ENCODE measurements at regions not wholly inside any gene's neighbourhood (a gene's known extent, or its start where the extent isn't known, plus 50 kb on each side); places are given as distances from the start of the nearest gene placed in this dataset.
A peak's percentile ranks its signal among the peaks of the same experiment; 100 is the strongest.

- no peak for DNase-seq
These were observed 974.0 kb upstream of the GHITM start for GRCh38 chr10:83165265-83165664.

DNA sequence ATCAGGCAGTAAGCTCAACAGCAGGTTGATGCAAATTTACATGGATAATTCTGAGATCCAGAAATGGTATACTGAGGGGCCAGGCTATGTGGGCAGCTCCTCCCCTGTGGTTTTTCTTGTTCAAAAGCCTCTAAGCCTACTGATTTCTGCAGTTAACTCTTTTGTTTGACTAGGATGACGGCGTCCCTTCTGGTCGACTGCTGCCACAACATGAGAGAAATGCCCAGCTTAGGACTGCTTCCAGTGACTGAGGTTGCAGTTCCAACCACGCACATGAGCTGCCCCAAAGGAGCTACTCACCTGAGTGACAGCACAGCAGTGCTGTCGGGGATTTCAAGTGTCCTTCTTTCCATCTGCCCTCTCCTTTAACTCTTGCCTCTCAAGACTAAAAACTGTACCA lies 973.0 kb upstream of the GHITM start:
- no peak for DNase-seq

DNA sequence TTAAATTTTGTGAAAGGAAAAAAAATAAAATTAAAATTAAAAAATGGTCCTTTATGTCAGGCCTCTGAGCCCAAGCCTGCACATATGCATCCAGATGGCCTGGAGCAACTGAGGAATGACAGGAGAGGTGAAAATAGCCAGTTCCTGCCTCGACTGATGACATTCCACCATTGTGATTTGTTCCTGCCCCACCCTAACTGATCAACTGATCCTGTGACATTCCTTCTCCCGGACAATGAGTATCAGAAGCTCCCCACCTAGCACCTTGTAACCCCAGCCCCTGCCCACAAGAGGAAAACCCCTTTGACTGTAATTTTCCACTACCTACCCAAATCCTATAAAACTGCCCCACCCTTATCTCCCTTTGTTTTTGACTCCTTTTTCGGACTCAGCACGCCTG lies 972.2 kb upstream of the GHITM start:
- DNase-seq = no peak

- DNase-seq = no peak
These were observed 962.4 kb upstream of the GHITM start for GRCh38 chr10:83176901-83177300.

DNA sequence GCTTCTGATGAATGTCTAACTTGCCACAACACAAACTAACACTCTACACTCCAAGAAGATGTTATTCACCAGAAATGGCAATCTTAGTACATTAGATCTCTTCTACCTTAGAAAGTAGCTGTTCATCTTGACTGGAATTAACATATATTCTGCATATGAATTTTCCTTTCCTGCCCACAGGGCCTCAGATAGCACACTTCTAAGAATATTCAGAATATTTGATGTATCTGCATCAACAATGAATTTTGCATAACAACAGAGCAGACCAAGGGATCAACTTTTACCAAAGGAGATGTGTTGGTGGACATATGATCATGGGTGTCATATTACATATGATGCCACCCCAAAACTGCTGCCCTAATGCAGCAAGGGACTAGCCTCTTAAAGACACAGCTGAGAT lies 960.8 kb upstream of the GHITM start:
- DNase-seq = no peak

DNA sequence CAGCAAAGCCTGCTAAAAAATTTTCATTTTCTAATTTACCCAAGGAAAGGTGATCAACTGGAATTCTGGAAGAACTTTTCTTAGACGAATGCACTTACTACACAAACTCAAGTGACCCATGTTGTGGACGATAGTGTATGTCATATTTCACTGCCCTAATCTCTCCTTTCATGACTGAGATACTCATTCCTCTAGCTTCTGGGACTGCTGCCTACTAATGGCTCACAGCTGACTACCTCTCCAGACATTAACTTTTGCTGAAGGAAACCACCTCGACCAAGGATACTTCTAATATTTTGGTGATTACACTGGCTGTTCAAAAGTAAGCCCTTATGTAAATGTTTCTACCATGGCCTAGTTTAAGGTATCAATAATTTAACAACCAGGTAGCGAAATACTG lies 959.9 kb upstream of the GHITM start:
- no peak for DNase-seq

- DNase-seq = no peak
These were observed 957.2 kb upstream of the GHITM start for GRCh38 chr10:83182076-83182475.

DNA sequence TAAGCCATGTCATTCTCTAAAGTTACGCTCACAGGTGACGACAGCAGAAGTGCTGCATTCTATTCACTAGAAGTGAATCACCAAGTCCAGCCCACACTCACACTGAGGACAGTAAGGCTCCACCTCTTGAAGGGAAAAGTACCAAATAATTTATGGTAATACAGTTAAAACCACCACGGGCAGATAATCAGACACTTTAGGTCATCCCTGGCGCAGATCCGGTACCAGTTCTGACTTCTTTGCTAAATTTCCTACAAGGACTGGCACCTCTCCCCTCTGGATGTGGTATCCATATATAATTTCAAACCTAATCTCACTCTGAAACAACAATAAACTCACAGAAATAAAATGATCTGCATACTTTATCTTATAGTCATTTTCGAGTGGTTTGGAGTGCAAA lies 954.7 kb upstream of the GHITM start:
- no peak for DNase-seq

DNA sequence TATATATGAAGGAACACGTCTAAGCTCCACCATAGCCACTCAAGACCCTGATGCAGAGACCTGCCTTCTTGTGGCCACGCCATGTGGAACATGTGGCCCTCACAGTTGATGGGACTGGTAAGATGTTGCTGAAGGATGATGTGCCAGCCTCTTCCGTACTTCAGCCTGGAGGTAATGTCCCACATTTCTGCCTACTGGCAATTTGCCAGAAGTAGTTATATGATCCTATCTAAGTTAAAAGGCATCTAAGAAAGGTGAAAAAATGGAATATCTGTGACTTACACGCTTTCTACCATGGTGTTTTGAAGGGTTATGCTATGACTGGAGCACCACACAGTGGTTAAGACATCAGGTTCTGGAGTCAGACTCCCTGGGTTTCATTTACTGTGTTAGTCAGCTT lies 948.7 kb upstream of the GHITM start:
- DNase-seq = no peak

- DNase-seq = no peak
These were observed 946.3 kb upstream of the GHITM start for GRCh38 chr10:83193026-83193425.

- DNase-seq = no peak
These were observed 944.3 kb upstream of the GHITM start for GRCh38 chr10:83195021-83195420.

- DNase-seq = no peak
These were observed 939.9 kb upstream of the GHITM start for GRCh38 chr10:83199374-83199773.

- no peak for DNase-seq
These were observed 933.4 kb upstream of the GHITM start for GRCh38 chr10:83205861-83206260.

GRCh38 chr10:83212632-83213334 lies 926.5 kb upstream of the GHITM start:
- DNase-seq = no peak

DNA sequence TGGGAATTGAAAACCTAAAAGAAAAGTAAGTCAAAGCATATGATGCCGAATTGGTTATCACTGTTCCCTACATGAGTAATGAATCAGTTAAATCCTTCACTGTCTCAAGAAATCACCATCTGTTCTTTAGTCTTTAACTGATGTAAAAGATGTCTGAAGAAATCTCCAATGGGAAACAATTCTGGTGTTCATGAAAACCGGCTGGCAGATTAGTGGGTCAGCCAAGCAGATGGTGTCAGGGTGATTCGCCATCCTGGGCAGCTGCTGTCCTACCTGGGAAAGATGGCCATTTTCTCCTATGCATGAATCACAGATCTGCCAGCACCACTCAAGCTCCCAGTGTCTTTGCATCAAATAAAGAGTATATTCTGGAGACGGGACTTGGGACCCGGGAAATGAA lies 925.2 kb upstream of the GHITM start:
- DNase-seq = no peak

- DNase-seq = no peak
These were observed 921.1 kb upstream of the GHITM start for GRCh38 chr10:83218205-83218604.

DNA sequence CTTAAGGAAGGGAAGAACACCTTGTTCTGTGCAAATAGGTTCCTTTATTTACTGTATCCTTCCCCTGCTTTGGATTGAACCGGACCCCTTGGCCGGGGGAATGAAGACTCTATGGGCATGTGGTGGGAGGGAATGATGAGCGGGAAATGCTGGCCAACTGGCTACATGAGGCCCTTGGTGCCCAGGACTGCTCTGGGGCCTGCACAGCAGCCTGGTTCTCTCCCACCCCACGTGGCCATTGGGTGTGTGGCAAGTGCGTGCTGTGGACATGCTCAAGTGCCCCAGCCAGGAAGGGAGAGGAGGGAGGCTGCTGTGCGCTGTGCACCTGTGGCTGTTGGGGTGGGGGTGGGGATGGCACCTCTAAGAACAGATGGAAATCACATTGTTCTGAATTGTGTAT lies 917.0 kb upstream of the GHITM start:
- no peak for DNase-seq

GRCh38 chr10:83222832-83223742 lies 916.2 kb upstream of the GHITM start:
- DNase-seq = peak in 1 of 2 experiments; percentile 28

DNA sequence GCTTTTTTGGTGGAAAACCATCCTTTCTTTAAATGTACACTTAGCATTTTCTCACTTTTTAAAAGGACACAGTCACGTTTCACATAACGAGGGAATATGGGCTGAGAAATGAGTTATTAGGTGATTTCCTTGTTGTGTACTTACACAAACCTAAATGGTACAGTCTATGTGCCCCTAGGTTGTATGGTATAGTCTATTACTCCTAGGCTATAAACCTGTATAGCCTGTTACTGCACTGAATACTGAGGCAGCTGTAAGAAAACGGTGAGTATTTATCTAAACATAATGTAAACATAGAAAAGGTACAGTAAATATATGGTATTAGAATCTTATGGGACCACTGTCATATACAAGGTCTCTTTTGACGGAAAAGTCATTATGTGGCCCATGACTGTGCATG lies 913.5 kb upstream of the GHITM start:
- DNase-seq = no peak

GRCh38 chr10:83229991-83230390 lies 909.3 kb upstream of the GHITM start:
- DNase-seq = no peak

- DNase-seq = no peak
These were observed 905.6 kb upstream of the GHITM start for GRCh38 chr10:83233691-83234090.

GRCh38 chr10:83248106-83248631 lies 891.1 kb upstream of the GHITM start:
- DNase-seq = no peak

DNA sequence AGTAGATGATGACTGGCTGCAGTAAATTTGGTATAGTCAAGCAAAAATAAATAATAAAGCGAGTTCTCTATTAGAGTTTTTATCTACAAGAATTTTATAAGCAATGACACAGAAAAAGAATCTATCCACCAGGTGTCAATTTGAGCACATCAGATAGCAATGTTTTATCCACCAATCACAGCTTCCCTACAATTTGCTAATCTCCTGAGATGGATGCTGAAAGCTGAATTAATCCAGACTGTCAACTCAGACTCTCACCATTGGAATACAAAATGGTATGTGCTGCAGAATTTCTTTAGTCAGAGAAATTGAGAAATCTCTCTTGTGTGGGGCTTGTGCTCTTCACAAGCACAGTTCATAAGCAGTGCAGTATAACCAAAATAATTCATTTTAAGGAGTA lies 888.9 kb upstream of the GHITM start:
- no peak for DNase-seq

DNA sequence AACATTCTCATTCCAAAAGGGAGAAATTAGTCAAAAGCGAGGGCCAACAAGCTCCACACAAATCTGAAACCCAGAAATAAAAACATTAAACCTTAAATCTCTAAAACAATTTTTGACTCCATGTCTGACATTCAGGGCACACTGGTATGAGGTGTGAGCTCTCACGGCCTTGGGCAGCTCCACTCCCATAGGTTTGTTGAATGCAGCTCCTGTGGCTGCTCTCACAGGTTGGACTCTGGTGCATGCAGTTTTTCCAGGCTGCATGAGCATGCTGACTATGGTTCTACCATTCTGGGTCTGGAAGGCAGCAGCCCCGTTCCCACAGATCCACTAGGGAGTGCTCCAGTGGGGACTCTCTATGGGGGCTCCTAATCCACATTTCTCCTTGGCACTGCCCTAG lies 887.1 kb upstream of the GHITM start:
- no peak for DNase-seq

All from SHP77 (cell line).